Osteoblast (primary cell): ENCODE measurements at regions not wholly inside any gene's neighbourhood (a gene's known extent, or its start where the extent isn't known, plus 50 kb on each side); places are given as distances from the start of the nearest gene placed in this dataset.

Experiments used
- DNase-seq: peaks from one replicate; pipeline ENCODE4 v3.0.0; 2011; ENCODE audit warnings: low spot score, mixed read lengths; ENCODE audit not compliant: insufficient read length; ENCODE audit errors: missing footprints
- H2AFZ ChIP-seq: 2 replicates; pipeline ENCODE4 v1.6.0; 2011; ENCODE audit warnings: mild to moderate bottlenecking, low read length
- H3K27ac ChIP-seq: 2 replicates; pipeline ENCODE4 v1.5.1; 2011; ENCODE audit warnings: mild to moderate bottlenecking, low read depth, low read length, moderate library complexity
- H3K27me3 ChIP-seq: 2 replicates; pipeline ENCODE4 v1.6.0; 2012; ENCODE audit warnings: mild to moderate bottlenecking, control low read depth, inconsistent platforms, low read length, moderate library complexity; ENCODE audit not compliant: insufficient read depth
- H3K36me3 ChIP-seq: 2 replicates; pipeline ENCODE4 v1.5.1; 2011; ENCODE audit warnings: mild to moderate bottlenecking, low read length, control low read depth, moderate library complexity; ENCODE audit not compliant: insufficient read depth
- H3K4me1 ChIP-seq: 2 replicates; pipeline ENCODE4 v1.5.1; 2011; ENCODE audit warnings: mild to moderate bottlenecking, low read length, control low read depth, moderate library complexity; ENCODE audit not compliant: insufficient read depth
- H3K4me2 ChIP-seq: 2 replicates; pipeline ENCODE4 v1.6.0; 2011; ENCODE audit warnings: mild to moderate bottlenecking, low read length; ENCODE audit not compliant: insufficient read depth
- H3K4me3 ChIP-seq: fragments of 200-600 bp; sonication (generic); 3 replicates; pipeline ENCODE4 v1.5.1; 2012; ENCODE audit warnings: mild to moderate bottlenecking, low read length, inconsistent platforms; ENCODE audit not compliant: insufficient read depth
- H3K79me2 ChIP-seq: 2 replicates; pipeline ENCODE4 v1.6.0; 2012; ENCODE audit warnings: mild to moderate bottlenecking, low read length, control low read depth, inconsistent platforms; ENCODE audit not compliant: insufficient read depth
- H3K9me3 ChIP-seq: 2 replicates; pipeline ENCODE4 v1.5.1; 2011; ENCODE audit warnings: low read depth, low read length, control low read depth
- H4K20me1 ChIP-seq: 2 replicates; pipeline ENCODE4 v1.6.0; 2012; ENCODE audit warnings: mild to moderate bottlenecking, low read length, control low read depth; ENCODE audit not compliant: insufficient read depth
- CTCF ChIP-seq: IDR thresholded peaks from 2 replicates; pipeline ENCODE4 v1.5.1; 2011; ENCODE audit warnings: mild to moderate bottlenecking, low read depth, low read length, moderate library complexity; ENCODE audit errors: extremely low read depth

- Histone ChIP-seq H2AFZ (no peak overlapping the region), H3K4me3 (no peak overlapping the region), H3K9me3 (no peaks in the 10 kb centered on the region), H3K27ac (no peak overlapping the region), H3K36me3 (no peaks in the 10 kb centered on the region), H4K20me1 (no peaks in the 10 kb centered on the region), H3K79me2 (no peaks in the 10 kb centered on the region), H3K4me1 (no peaks in the 10 kb centered on the region), H3K27me3 (no peaks in the 10 kb centered on the region), H3K4me2 (no peak overlapping the region)
- DNase-seq = no peak
- TF ChIP-seq CTCF = no peak
Observed at GRCh38 chr3:65101450-65101849, 413.6 kb upstream of the ADAMTS9 start.

GRCh38 chr3:65098400-65098799 lies 410.6 kb upstream of the ADAMTS9 start:
- H3K4me1 ChIP-seq = no peaks in the 10 kb centered on the region
- no peaks in the 10 kb centered on the region for H4K20me1 ChIP-seq
- no peak for DNase-seq
- no peak for TF ChIP-seq CTCF
- no peak overlapping the region for H3K4me3 ChIP-seq
- H3K79me2 ChIP-seq = no peaks in the 10 kb centered on the region
- H3K27ac ChIP-seq = no peak overlapping the region
- no peak overlapping the region for H2AFZ ChIP-seq
- no peaks in the 10 kb centered on the region for H3K27me3 ChIP-seq
- H3K9me3 ChIP-seq = no peaks in the 10 kb centered on the region
- H3K36me3 ChIP-seq = no peaks in the 10 kb centered on the region
- no peak overlapping the region for H3K4me2 ChIP-seq

- no peaks in the 10 kb centered on the region for H4K20me1 ChIP-seq
- H3K27ac ChIP-seq = no peak overlapping the region
- no peak for TF ChIP-seq CTCF
- H3K4me1 ChIP-seq = no peaks in the 10 kb centered on the region
- H3K36me3 ChIP-seq = no peaks in the 10 kb centered on the region
- H3K79me2 ChIP-seq = no peaks in the 10 kb centered on the region
- H3K4me3 ChIP-seq = no peak overlapping the region
- DNase-seq = no peak
- H3K9me3 ChIP-seq = no peaks in the 10 kb centered on the region
- no peaks in the 10 kb centered on the region for H3K27me3 ChIP-seq
- H3K4me2 ChIP-seq = no peak overlapping the region
- no peak overlapping the region for H2AFZ ChIP-seq
Observed at GRCh38 chr3:65096110-65096745, 408.4 kb upstream of the ADAMTS9 start.

DNA sequence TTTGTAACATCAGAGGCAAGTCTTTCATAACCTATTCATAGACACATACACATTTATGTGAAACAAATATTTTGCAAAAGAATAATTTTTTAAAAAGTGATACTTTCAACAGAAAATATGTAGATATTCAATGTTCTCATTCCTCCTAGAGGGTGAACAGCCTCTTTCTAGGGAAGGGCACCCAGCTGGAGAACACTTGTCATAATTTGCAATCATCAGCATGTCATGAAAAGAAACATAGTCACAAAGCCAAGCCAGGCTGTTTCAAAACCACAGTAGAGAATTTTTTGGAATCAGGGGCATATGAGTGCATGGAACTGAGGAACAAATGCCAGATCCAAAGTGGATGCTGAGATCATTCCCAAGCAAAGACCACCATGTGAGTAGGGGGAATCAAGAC lies 406.9 kb upstream of the ADAMTS9 start:
- no peaks in the 10 kb centered on the region for H3K36me3 ChIP-seq
- no peak overlapping the region for H3K27ac ChIP-seq
- H3K4me3 ChIP-seq = no peak overlapping the region
- H2AFZ ChIP-seq = no peak overlapping the region
- no peaks in the 10 kb centered on the region for H4K20me1 ChIP-seq
- no peak for DNase-seq
- no peaks in the 10 kb centered on the region for H3K79me2 ChIP-seq
- no peaks in the 10 kb centered on the region for H3K4me1 ChIP-seq
- TF ChIP-seq CTCF = no peak
- H3K4me2 ChIP-seq = no peak overlapping the region
- no peaks in the 10 kb centered on the region for H3K9me3 ChIP-seq
- no peaks in the 10 kb centered on the region for H3K27me3 ChIP-seq
